IMR-90 (cell line): ENCODE measurements at regions not wholly inside any gene's neighbourhood (a gene's known extent, or its start where the extent isn't known, plus 50 kb on each side); places are given as distances from the start of the nearest gene placed in this dataset.

Experiments used
- ATAC-seq: fragments of 200-7000 bp; cut with Tn5 transposase; 2 replicates; pipeline ENCODE4 v1.9.1; 2020; ENCODE audit warnings: low read depth, mild to moderate bottlenecking, moderate library complexity
- BruUV-seq: library from RNA; stranded (reverse); fragments of 400-500 nt; replicated peaks from 2 replicates; lab custom pipeline; 2021; lab: Mats Ljungman, UMichigan
- CTCF ChIA-PET: fragments of 300-600 bp; formaldehyde crosslinking; extraction: SDS; loops from one replicate; lab custom pipeline; 2021; ENCODE audit warnings: antibody characterized with exemption; lab: Yijun Ruan, JAX
- POLR2A ChIA-PET: fragments of 300-600 bp; sonication (Branson Sonifier 250); formaldehyde crosslinking; loops from one replicate; lab custom pipeline; 2022; ENCODE audit warnings: antibody characterized with exemption; ENCODE audit not compliant: unreplicated experiment; lab: Charles Lee
- DNase-seq: peaks from one replicate; pipeline ENCODE4 v3.0.0; 2013
- H2AFZ ChIP-seq: replicated peaks from 2 replicates; pipeline ENCODE3; 2013; ENCODE audit warnings: low read length, mild to moderate bottlenecking; ENCODE audit not compliant: poor library complexity
- H2AK5ac ChIP-seq: 2 replicates; pipeline ENCODE4 v1.6.1; 2013; ENCODE audit warnings: low read depth, low read length, inconsistent platforms
- H2AK9ac ChIP-seq: replicated peaks from 2 replicates; pipeline ENCODE3; 2013; ENCODE audit warnings: mild to moderate bottlenecking, low read depth, low read length, moderate library complexity; ENCODE audit not compliant: poor library complexity
- H2BK120ac ChIP-seq: 2 replicates; pipeline ENCODE4 v1.6.1; 2013; ENCODE audit warnings: low read depth, low read length, inconsistent platforms
- H2BK15ac ChIP-seq: 3 replicates; pipeline ENCODE4 v1.6.1; 2013; ENCODE audit warnings: low read depth, low read length, inconsistent platforms
- H2BK20ac ChIP-seq: 2 replicates; pipeline ENCODE4 v1.6.1; 2013; ENCODE audit warnings: low read depth, mild to moderate bottlenecking, inconsistent platforms, low read length, moderate library complexity
- H2BK5ac ChIP-seq: 2 replicates; pipeline ENCODE4 v1.6.1; 2013; ENCODE audit warnings: mild to moderate bottlenecking, low read depth, low read length, inconsistent platforms; ENCODE audit not compliant: poor library complexity, severe bottlenecking
- H3K14ac ChIP-seq: replicated peaks from 2 replicates; pipeline ENCODE4 v1.6.1; 2013; ENCODE audit warnings: low read depth, low read length, inconsistent platforms
- H3K18ac ChIP-seq: 2 replicates; pipeline ENCODE4 v1.6.1; 2013; ENCODE audit warnings: low read depth, low read length, control low read depth
- H3K23ac ChIP-seq: 2 replicates; pipeline ENCODE4 v1.6.1; 2013; ENCODE audit warnings: low read depth, low read length, inconsistent platforms
- H3K27ac ChIP-seq: 2 replicates; pipeline ENCODE4 v1.5.1; 2013; ENCODE audit warnings: mild to moderate bottlenecking, control low read depth, low read length; ENCODE audit not compliant: insufficient read depth
- H3K27me3 ChIP-seq: 2 replicates; pipeline ENCODE4 v1.6.1; 2013; ENCODE audit warnings: low read length; ENCODE audit not compliant: control insufficient read depth, insufficient read depth
- H3K36me3 ChIP-seq: 2 replicates; pipeline ENCODE4 v1.6.1; 2013; ENCODE audit warnings: low read length, mixed read lengths; ENCODE audit not compliant: control insufficient read depth, insufficient read depth
- H3K4ac ChIP-seq: 2 replicates; pipeline ENCODE4 v1.6.1; 2013; ENCODE audit warnings: low read depth, low read length, inconsistent platforms
- H3K4me1 ChIP-seq: 2 replicates; pipeline ENCODE4 v1.6.1; 2013; ENCODE audit warnings: low read length, mixed read lengths; ENCODE audit not compliant: control insufficient read depth, insufficient read depth
- H3K4me2 ChIP-seq: 2 replicates; pipeline ENCODE4 v1.6.1; 2013; ENCODE audit warnings: low read depth, mild to moderate bottlenecking, control low read depth, low read length, moderate library complexity
- H3K4me3 ChIP-seq: 2 replicates; pipeline ENCODE4 v1.5.1; 2013; ENCODE audit warnings: low read depth, mild to moderate bottlenecking, control low read depth, low read length, moderate library complexity; ENCODE audit not compliant: insufficient read depth
- H3K56ac ChIP-seq: 2 replicates; pipeline ENCODE4 v1.6.1; 2013; ENCODE audit warnings: low read length, inconsistent platforms; ENCODE audit not compliant: insufficient read depth; ENCODE audit errors: extremely low read depth
- H3K79me1 ChIP-seq, 2 experiments: 2 replicates each; pipeline ENCODE4 v1.6.1; 2013; ENCODE audit warnings: low read length in 2 of 2, inconsistent platforms in 1 of 2, low read depth in 1 of 2
- H3K9ac ChIP-seq: 2 replicates; pipeline ENCODE4 v1.6.1; 2013; ENCODE audit warnings: low read depth, low read length, control low read depth
- H3K9me1 ChIP-seq: 2 replicates; pipeline ENCODE4 v1.6.1; 2013; ENCODE audit warnings: low read length, inconsistent platforms; ENCODE audit not compliant: insufficient read depth
- H3K9me3 ChIP-seq: 2 replicates; pipeline ENCODE4 v1.6.1; 2013; ENCODE audit warnings: low read length; ENCODE audit not compliant: control insufficient read depth, insufficient read depth
- H4K20me1 ChIP-seq: 2 replicates; pipeline ENCODE4 v1.6.1; 2013; ENCODE audit warnings: low read length, inconsistent platforms; ENCODE audit not compliant: insufficient read depth
- H4K5ac ChIP-seq: 2 replicates; pipeline ENCODE4 v1.6.1; 2013; ENCODE audit warnings: mild to moderate bottlenecking, low read depth, low read length, control low read depth
- H4K8ac ChIP-seq, 2 experiments: 2 replicates each; pipeline ENCODE4 v1.6.1; 2013; ENCODE audit warnings: low read depth in 2 of 2, low read length in 2 of 2, control low read depth in 1 of 2, inconsistent platforms in 1 of 2
- H4K91ac ChIP-seq: 2 replicates; pipeline ENCODE4 v1.6.1; 2013; ENCODE audit warnings: low read depth, low read length, inconsistent platforms; ENCODE audit not compliant: insufficient read depth
- MAFK ChIP-seq: IDR thresholded peaks from 2 replicates; pipeline ENCODE4 v1.6.1; 2012; ENCODE audit warnings: low read depth, low read length, improper control_type of control experiment
- WGBS, 2 experiments: methylation state at CpG; one replicate each; pipeline versions ENCODE4 v1.1.5 to v1.1.7; 2013; ENCODE audit warnings: missing lambda C conversion rate in 2 of 2; ENCODE audit not compliant: insufficient read length in 1 of 2; ENCODE audit errors: extremely low coverage in 2 of 2; 5-methylcytosine and 5-hydroxymethylcytosine counted together
- dilution Hi-C: fragments of 300-500 bp; cut with HindIII; formaldehyde crosslinking; loops from one replicate; pipeline ENCODE4 v1.14.3; 2018; ENCODE audit warnings: low sequenced_read_pairs; ENCODE audit not compliant: unreplicated experiment
- in situ Hi-C: fragments of 300-500 bp; cut with MboI; formaldehyde crosslinking; loops from 3 replicates; pipeline ENCODE4 v1.14.3; 2019; ENCODE audit warnings: low sequenced_read_pairs, inconsistent platforms, mixed read lengths
- intact Hi-C: fragments of 100-400 bp; cut with micrococcal nuclease; formaldehyde crosslinking; loops from 2 replicates; pipeline ENCODE4 v1.10.0; 2022
- TF ChIP-seq, protein P1 (sequence below): conservative IDR thresholded peaks from 2 replicates; pipeline ENCODE4 v1.5.1; 2012; ENCODE audit warnings: mild to moderate bottlenecking, low read depth, low read length, improper control_type of control experiment

DNA sequence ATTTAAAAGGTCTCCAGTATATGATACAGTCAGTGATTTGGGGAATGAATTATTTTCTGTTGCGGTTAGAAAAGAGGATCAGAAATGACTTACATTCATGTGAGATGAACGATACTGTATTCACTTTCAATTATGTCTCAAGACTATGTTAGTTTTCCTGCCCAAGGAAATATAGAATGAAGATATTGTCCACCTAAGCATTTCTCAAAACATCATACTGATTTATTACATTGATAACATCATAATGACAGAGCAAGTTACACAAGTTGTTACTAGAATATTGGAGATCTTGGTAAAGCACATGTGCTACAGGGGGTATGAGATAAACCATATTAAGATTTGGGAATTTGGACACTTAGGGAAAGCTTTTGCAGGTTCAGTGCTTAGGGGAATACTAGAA, 67.8 kb upstream of the OR9G4 start:
- Histone ChIP-seq H3K27me3 (no peaks in the 10 kb centered on the region), H2BK15ac (no peak overlapping the region), H3K9me1 (no peaks in the 10 kb centered on the region), H4K5ac (no peak overlapping the region), H3K4me3 (no peak overlapping the region), H3K27ac (no peak overlapping the region), H2BK20ac (no peak overlapping the region), H3K4ac (no peak overlapping the region), H3K9me3 (0 out of 2 replicates have a peak, but pooled peaks cover 2% of the 10 kb centered on the region), H3K14ac (no peak overlapping the region), H2BK5ac (no peak overlapping the region), H3K36me3 (no peaks in the 10 kb centered on the region), H4K20me1 (no peaks in the 10 kb centered on the region), H3K9ac (no peak overlapping the region), H2AK9ac (no peak overlapping the region), H2AFZ (no peak overlapping the region), H2AK5ac (no peak overlapping the region), H2BK120ac (no peak overlapping the region), H4K8ac (no peak overlapping the region), H3K4me2 (no peak overlapping the region), H3K18ac (no peak overlapping the region), H3K56ac (no peak overlapping the region), H4K91ac (no peak overlapping the region), H3K79me1 (no peaks in the 10 kb centered on the region), H3K23ac (no peak overlapping the region), H3K4me1 (no peaks in the 10 kb centered on the region)
- ATAC-seq (no peak), DNase-seq (no peak)
- POLR2A ChIA-PET: no interaction called here
- in situ Hi-C loops: no loop called here
- TF ChIP-seq MAFK: peak; percentile 35; the same call in 1 of the 2 replicates
- TF ChIP-seq, protein P1, sequence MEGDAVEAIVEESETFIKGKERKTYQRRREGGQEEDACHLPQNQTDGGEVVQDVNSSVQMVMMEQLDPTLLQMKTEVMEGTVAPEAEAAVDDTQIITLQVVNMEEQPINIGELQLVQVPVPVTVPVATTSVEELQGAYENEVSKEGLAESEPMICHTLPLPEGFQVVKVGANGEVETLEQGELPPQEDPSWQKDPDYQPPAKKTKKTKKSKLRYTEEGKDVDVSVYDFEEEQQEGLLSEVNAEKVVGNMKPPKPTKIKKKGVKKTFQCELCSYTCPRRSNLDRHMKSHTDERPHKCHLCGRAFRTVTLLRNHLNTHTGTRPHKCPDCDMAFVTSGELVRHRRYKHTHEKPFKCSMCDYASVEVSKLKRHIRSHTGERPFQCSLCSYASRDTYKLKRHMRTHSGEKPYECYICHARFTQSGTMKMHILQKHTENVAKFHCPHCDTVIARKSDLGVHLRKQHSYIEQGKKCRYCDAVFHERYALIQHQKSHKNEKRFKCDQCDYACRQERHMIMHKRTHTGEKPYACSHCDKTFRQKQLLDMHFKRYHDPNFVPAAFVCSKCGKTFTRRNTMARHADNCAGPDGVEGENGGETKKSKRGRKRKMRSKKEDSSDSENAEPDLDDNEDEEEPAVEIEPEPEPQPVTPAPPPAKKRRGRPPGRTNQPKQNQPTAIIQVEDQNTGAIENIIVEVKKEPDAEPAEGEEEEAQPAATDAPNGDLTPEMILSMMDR: no peak
- CTCF ChIA-PET: no interaction called here
- BruUV-seq: no TSS peak
- WGBS, 2 experiments: no CpG with 5 or more reads among the region's 2 CpGs
- intact Hi-C loops: no loop called here
- dilution Hi-C loops: no loop called here
